GM12878 (cell line): ENCODE measurements at regions not wholly inside any gene's neighbourhood (a gene's known extent, or its start where the extent isn't known, plus 50 kb on each side); places are given as distances from the start of the nearest gene placed in this dataset.

ENCODE experiments used
- ATAC-seq: fragments of 200-7000 bp; cut with Tn5 transposase; 3 replicates; pipeline ENCODE4 v1.9.1; 2020; ENCODE audit warnings: mild to moderate bottlenecking, moderate library complexity
- BruUV-seq: library from RNA; stranded (reverse); fragments of 400-500 nt; replicated peaks from 2 replicates; lab custom pipeline; 2021; lab: Mats Ljungman, UMichigan
- CTCF ChIA-PET: fragments of 300-600 bp; sonication (Branson Sonifier 250); formaldehyde crosslinking; extraction: SDS; loops from one replicate; lab custom pipeline; 2021; ENCODE audit warnings: inconsistent platforms; lab: Yijun Ruan, JAX
- POLR2A ChIA-PET: fragments of 350-600 bp; formaldehyde crosslinking; extraction: SDS; loops from one replicate; lab custom pipeline; 2021; ENCODE audit warnings: inconsistent platforms; lab: Charles Lee
- RAD21 ChIA-PET: fragments of 300-600 bp; sonication (Branson Sonifier 250); formaldehyde crosslinking; loops from one replicate; lab custom pipeline; 2023; ENCODE audit warnings: antibody characterized with exemption; ENCODE audit not compliant: unreplicated experiment; lab: Charles Lee
- SMC1A ChIA-PET: fragments of 300-600 bp; sonication (Branson Sonifier 250); formaldehyde crosslinking; loops from one replicate; lab custom pipeline; 2023; ENCODE audit not compliant: unreplicated experiment, uncharacterized antibody; lab: Charles Lee
- DNase-seq: peaks from one replicate; pipeline ENCODE4 v3.0.0-alpha.2; 2011; ENCODE audit warnings: low read depth, low spot score
- FAIRE-seq: peaks from 3 replicates; lab custom pipeline; 2011; peaks lifted over from hg19 to GRCh38; lab: Jason Lieb, UNC
- H2AFZ ChIP-seq: 2 replicates; pipeline ENCODE4 v1.6.0; 2011; ENCODE audit warnings: low read depth, low read length, control low read depth; ENCODE audit not compliant: control insufficient read depth
- H3K27ac ChIP-seq: 2 replicates; pipeline ENCODE4 v1.5.1; 2011; ENCODE audit warnings: control low read depth; ENCODE audit not compliant: control insufficient read depth, insufficient read depth
- H3K27me3 ChIP-seq, 2 experiments: replicated peaks in 1 of 2; 2 replicates each; pipeline versions ENCODE4 v1.6.0 to v1.6.1; 2011; ENCODE audit warnings: low read length in 1 of 2; ENCODE audit not compliant: control insufficient read depth in 2 of 2, insufficient read depth in 2 of 2
- H3K36me3 ChIP-seq, 2 experiments: 2 replicates each; pipeline ENCODE4 v1.5.1; 2011; ENCODE audit warnings: low read length in 1 of 2; ENCODE audit not compliant: control insufficient read depth in 2 of 2, insufficient read depth in 2 of 2
- H3K4me1 ChIP-seq: 2 replicates; pipeline ENCODE4 v1.6.1; 2011; ENCODE audit warnings: mild to moderate bottlenecking, low read length, moderate library complexity, mixed read lengths; ENCODE audit not compliant: control insufficient read depth, insufficient read depth
- H3K4me2 ChIP-seq: 2 replicates; pipeline ENCODE4 v1.6.0; 2011; ENCODE audit warnings: control low read depth; ENCODE audit not compliant: control insufficient read depth, insufficient read depth
- H3K4me3 ChIP-seq: fragments of 200-600 bp; sonication (generic); 2 replicates; pipeline ENCODE4 v1.5.1; 2016
- H3K79me2 ChIP-seq: 2 replicates; pipeline ENCODE4 v1.6.0; 2011; ENCODE audit warnings: low read length; ENCODE audit not compliant: control insufficient read depth, insufficient read depth
- H3K9ac ChIP-seq: 2 replicates; pipeline ENCODE4 v1.8.0; 2011; ENCODE audit warnings: low read length, control low read depth, mixed read lengths; ENCODE audit not compliant: control insufficient read depth, insufficient read depth
- H3K9me3 ChIP-seq: replicated peaks from 3 replicates; pipeline ENCODE4 v1.5.1; 2011; ENCODE audit warnings: mild to moderate bottlenecking, low read length; ENCODE audit not compliant: control insufficient read depth, insufficient read depth
- H4K20me1 ChIP-seq: 2 replicates; pipeline ENCODE4 v1.6.0; 2011; ENCODE audit not compliant: control insufficient read depth, insufficient read depth
- FOXK2 ChIP-seq: fragments of 450-650 bp; IDR thresholded peaks from 2 replicates; pipeline ENCODE4 v1.6.1; 2017; ENCODE audit warnings: mild to moderate bottlenecking, moderate library complexity
- FOXM1 ChIP-seq: IDR thresholded peaks from 2 replicates; pipeline ENCODE4 v1.6.1; 2012; ENCODE audit warnings: low read depth, mild to moderate bottlenecking, inconsistent platforms, low read length, moderate library complexity
- GABPA ChIP-seq: IDR thresholded peaks from 2 replicates; pipeline ENCODE4 v1.6.1; 2014; ENCODE audit warnings: antibody characterized with exemption, low read depth, mild to moderate bottlenecking, inconsistent platforms
- HDGF ChIP-seq: fragments of 450-650 bp; IDR thresholded peaks from 2 replicates; pipeline ENCODE4 v1.6.1; 2016; ENCODE audit warnings: antibody characterized with exemption
- JUND ChIP-seq: IDR thresholded peaks from 2 replicates; pipeline ENCODE4 v1.6.1; 2012; ENCODE audit warnings: low read depth, mild to moderate bottlenecking, low read length, improper control_type of control experiment, moderate library complexity
- MTA3 ChIP-seq: IDR thresholded peaks from 2 replicates; pipeline ENCODE4 v1.6.1; 2012; ENCODE audit warnings: low read length, inconsistent platforms, borderline replicate concordance
- NFXL1 ChIP-seq: fragments of 450-650 bp; IDR thresholded peaks from 2 replicates; pipeline ENCODE4 v1.6.1; 2017; ENCODE audit warnings: antibody characterized with exemption, mild to moderate bottlenecking, borderline replicate concordance
- NR2F1 ChIP-seq: fragments of 450-650 bp; conservative IDR thresholded peaks from 2 replicates; pipeline ENCODE4 v1.6.1; 2017; ENCODE audit warnings: mild to moderate bottlenecking
- RCOR1 ChIP-seq: conservative IDR thresholded peaks from 2 replicates; pipeline ENCODE4 v1.6.1; 2012; ENCODE audit warnings: low read depth, low read length, improper control_type of control experiment
- RELA ChIP-seq: fragments of 450-650 bp; IDR thresholded peaks from 2 replicates; pipeline ENCODE4 v1.8.0; 2014; ENCODE audit warnings: borderline replicate concordance; ENCODE audit not compliant: partially characterized antibody
- SMAD1 ChIP-seq: fragments of 450-650 bp; IDR thresholded peaks from 2 replicates; pipeline ENCODE4 v1.6.1; 2018; ENCODE audit warnings: mild to moderate bottlenecking, low read depth; ENCODE audit not compliant: partially characterized antibody
- STAT3 ChIP-seq: IDR thresholded peaks from 2 replicates; pipeline ENCODE4 v1.6.1; 2011; ENCODE audit warnings: low read depth, low read length, improper control_type of control experiment
- ZNF207 ChIP-seq: fragments of 450-650 bp; IDR thresholded peaks from 2 replicates; pipeline ENCODE4 v1.6.1; 2014; ENCODE audit warnings: antibody characterized with exemption, mild to moderate bottlenecking, borderline replicate concordance
- ZNF274 ChIP-seq: IDR thresholded peaks from one replicate; pipeline ENCODE4 v1.8.0; 2011; ENCODE audit not compliant: insufficient read length, insufficient read depth
- WGBS: methylation state at CpG from one replicate; pipeline ENCODE4 v1.1.6; 2016; ENCODE audit warnings: low lambda C conversion rate; ENCODE audit not compliant: insufficient replicate concordance, insufficient coverage; ENCODE audit errors: missing lambda C conversion rate; 5-methylcytosine and 5-hydroxymethylcytosine counted together
- in situ Hi-C: fragments of 300-500 bp; cut with MboI; formaldehyde crosslinking; loops from 9 replicates; pipeline ENCODE4 v1.14.3; 2018; ENCODE audit warnings: mixed read lengths
- intact Hi-C: fragments of 100-400 bp; cut with micrococcal nuclease; formaldehyde crosslinking; loops from one replicate; pipeline ENCODE4 v1.14.2; 2022; ENCODE audit not compliant: unreplicated experiment
- TF ChIP-seq, protein P1 (sequence below): fragments of 450-650 bp; IDR thresholded peaks from 2 replicates; pipeline ENCODE4 v1.6.1; 2017; ENCODE audit warnings: low read depth, mild to moderate bottlenecking, moderate library complexity
- TF ChIP-seq, protein P2 (sequence below): fragments of 450-650 bp; formaldehyde crosslinking; IDR thresholded peaks from 2 replicates; pipeline ENCODE4 v1.4.0; 2022; ENCODE audit warnings: mild to moderate bottlenecking, moderate library complexity

DNA sequence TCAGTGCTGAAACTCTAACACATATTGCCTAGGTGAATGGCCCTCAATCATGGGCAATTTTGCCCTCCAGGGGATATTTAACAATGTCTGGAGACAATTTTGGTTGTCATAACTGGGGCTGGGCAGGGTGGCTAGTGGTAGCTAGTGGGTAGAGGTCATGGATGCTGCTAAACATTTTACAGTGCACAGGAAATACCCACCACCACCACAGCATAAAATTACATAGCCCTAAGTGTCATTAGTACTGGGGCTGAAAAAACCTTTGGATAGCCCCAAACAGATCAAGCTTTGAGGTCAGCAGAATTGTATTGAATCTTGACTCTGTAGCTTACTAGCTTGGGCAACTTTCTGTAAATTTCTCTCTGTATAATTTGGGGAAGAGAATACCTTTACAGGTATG is 758.0 kb downstream of the BCL11B start:
- BruUV-seq, result no TSS peak
- no peaks in the 10 kb centered on the region for H3K79me2 ChIP-seq
- H3K9me3 ChIP-seq, result no peaks in the 10 kb centered on the region; the same call in 2 of the 3 replicates
- DNase-seq, result no peak
- TF ChIP-seq NR2F1, result peak; percentile 44; the same call in 1 of the 2 replicates
- no peak for TF ChIP-seq STAT3
- no peak for TF ChIP-seq JUND
- TF ChIP-seq, protein P1, sequence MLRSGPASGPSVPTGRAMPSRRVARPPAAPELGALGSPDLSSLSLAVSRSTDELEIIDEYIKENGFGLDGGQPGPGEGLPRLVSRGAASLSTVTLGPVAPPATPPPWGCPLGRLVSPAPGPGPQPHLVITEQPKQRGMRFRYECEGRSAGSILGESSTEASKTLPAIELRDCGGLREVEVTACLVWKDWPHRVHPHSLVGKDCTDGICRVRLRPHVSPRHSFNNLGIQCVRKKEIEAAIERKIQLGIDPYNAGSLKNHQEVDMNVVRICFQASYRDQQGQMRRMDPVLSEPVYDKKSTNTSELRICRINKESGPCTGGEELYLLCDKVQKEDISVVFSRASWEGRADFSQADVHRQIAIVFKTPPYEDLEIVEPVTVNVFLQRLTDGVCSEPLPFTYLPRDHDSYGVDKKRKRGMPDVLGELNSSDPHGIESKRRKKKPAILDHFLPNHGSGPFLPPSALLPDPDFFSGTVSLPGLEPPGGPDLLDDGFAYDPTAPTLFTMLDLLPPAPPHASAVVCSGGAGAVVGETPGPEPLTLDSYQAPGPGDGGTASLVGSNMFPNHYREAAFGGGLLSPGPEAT, result no peak
- no peak for TF ChIP-seq ZNF207
- TF ChIP-seq HDGF, result no peak
- no peak for TF ChIP-seq GABPA
- no peak overlapping the region for H3K27ac ChIP-seq
- no peak overlapping the region for H2AFZ ChIP-seq
- SMC1A ChIA-PET, result no interaction called here
- no peak for FAIRE-seq
- intact Hi-C loops (no loop called here), in situ Hi-C loops (no loop called here)
- H3K4me1 ChIP-seq, result no peaks in the 10 kb centered on the region
- H3K4me3 ChIP-seq, result no peak overlapping the region
- RAD21 ChIA-PET, result interaction anchor here (0.8 kb wide), 1 partner anchor 270 kb away, joined by 3 read pairs; no protein-coding TSS in a partner anchor
- no peaks in the 10 kb centered on the region for H3K36me3 ChIP-seq
- POLR2A ChIA-PET, result no interaction called here
- H4K20me1 ChIP-seq, result no peaks in the 10 kb centered on the region
- no peaks in the 10 kb centered on the region for H3K27me3 ChIP-seq
- CTCF ChIA-PET, result no interaction called here
- ATAC-seq, result peak; percentile 79
- no peak overlapping the region for H3K9ac ChIP-seq
- no peak overlapping the region for H3K4me2 ChIP-seq

DNA sequence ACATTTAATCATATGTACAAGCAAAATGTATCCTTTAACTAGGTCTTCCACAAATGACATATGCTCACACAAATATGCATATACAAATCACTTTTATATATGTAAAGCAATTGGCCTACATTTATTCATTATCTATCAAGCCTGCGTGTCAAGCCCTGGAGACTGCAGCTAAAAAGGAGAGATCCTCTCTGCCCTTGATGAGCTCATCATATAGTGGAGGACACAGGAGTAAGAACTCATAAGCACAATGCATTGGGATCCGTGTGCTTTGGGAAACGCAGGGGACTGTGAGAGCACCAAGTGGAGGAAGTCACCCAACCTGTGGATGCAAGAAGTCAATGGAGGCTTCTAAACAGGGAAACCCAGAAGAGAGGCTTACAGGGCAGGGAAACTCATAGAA is 735.7 kb downstream of the BCL11B start:
- Histone ChIP-seq H3K36me3 (no peaks in the 10 kb centered on the region), H3K4me1 (no peaks in the 10 kb centered on the region), H3K4me2 (no peak overlapping the region), H3K4me3 (no peak overlapping the region), H3K9me3 (no peaks in the 10 kb centered on the region), H3K79me2 (no peaks in the 10 kb centered on the region), H3K27ac (no peak overlapping the region), H4K20me1 (no peaks in the 10 kb centered on the region), H3K27me3 (no peaks in the 10 kb centered on the region), H3K9ac (no peak overlapping the region), H2AFZ (no peak overlapping the region)
- in situ Hi-C loops, result no loop called here
- RAD21 ChIA-PET, result interaction anchor here (0.9 kb wide), 1 partner anchor 188 kb away, joined by 3 read pairs; no protein-coding TSS in a partner anchor
- no TSS peak for BruUV-seq
- POLR2A ChIA-PET, result no interaction called here
- CTCF ChIA-PET, result no interaction called here
- FAIRE-seq (no peak), ATAC-seq (no peak), DNase-seq (no peak)
- SMC1A ChIA-PET, result no interaction called here
- intact Hi-C loops, result no loop called here
- 22% methylated on average over 3 of the region's 3 CpGs for WGBS
- TF ChIP-seq MTA3 (no peak), ZNF274 (no peak), FOXK2 (no peak), RELA (no peak), RCOR1 (no peak), FOXM1 (no peak), SMAD1 (no peak), NFXL1 (no peak)
- TF ChIP-seq, protein P2, sequence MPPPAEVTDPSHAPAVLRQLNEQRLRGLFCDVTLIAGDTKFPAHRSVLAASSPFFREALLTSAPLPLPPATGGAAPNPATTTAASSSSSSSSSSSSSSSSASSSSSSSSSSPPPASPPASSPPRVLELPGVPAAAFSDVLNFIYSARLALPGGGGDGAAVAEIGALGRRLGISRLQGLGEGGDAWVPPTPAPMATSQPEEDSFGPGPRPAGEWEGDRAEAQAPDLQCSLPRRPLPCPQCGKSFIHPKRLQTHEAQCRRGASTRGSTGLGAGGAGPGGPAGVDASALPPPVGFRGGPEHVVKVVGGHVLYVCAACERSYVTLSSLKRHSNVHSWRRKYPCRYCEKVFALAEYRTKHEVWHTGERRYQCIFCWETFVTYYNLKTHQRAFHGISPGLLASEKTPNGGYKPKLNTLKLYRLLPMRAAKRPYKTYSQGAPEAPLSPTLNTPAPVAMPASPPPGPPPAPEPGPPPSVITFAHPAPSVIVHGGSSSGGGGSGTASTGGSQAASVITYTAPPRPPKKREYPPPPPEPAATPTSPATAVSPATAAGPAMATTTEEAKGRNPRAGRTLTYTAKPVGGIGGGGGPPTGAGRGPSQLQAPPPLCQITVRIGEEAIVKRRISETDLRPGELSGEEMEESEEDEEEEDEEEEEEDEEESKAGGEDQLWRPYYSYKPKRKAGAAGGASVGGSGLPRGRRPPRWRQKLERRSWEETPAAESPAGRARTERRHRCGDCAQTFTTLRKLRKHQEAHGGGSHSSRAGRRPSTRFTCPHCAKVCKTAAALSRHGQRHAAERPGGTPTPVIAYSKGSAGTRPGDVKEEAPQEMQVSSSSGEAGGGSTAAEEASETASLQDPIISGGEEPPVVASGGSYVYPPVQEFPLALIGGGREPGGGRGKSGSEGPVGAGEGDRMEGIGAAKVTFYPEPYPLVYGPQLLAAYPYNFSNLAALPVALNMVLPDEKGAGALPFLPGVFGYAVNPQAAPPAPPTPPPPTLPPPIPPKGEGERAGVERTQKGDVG, result no peak
